ENCODE measurements at regions not wholly inside any gene's neighbourhood (a gene's known extent, or its start where the extent isn't known, plus 50 kb on each side); places are given as distances from the start of the nearest gene placed in this dataset.

DNA sequence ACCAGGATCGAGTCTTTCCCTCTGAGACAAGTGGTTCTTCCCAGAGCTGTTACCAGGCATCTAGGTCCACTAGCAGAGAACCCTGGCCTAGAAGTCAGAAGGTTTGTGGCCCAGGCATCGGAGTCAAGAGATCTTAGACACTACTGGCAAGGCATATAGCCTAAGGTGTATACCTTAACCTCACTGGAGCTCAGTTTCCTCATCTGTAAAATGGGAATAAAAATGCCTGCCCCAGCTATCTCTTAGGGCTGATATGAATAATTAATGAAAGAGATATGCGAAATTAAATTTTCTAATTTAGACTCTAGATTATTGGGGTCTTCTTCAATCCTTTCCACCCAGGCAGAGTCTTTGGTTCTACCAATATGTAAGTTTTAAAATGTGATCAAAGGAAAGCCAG is 60.5 kb upstream of the NLK start:
- H3K36me3 ChIP-seq (ENCODE audit: control insufficient read depth in 2 of 2, insufficient read depth in 2 of 2, low read length in 2 of 2): no peaks in the 10 kb centered on the region
- H3K4me1 ChIP-seq (ENCODE audit: control insufficient read depth in 2 of 2, insufficient read depth in 2 of 2, low read length in 2 of 2): peaks cover 0 to 4% of the 10 kb centered on the region in 2 donors
- H3K27ac ChIP-seq (ENCODE audit: low read depth in 2 of 2, low read length in 2 of 2): no peak overlapping the region
- no peak overlapping the region for H3K4me3 ChIP-seq (ENCODE audit: low read length in 2 of 2)
- H3K27me3 ChIP-seq (ENCODE audit: control insufficient read depth in 2 of 2, insufficient read depth in 2 of 2, low read length in 2 of 2): no peaks in the 10 kb centered on the region
- no peak overlapping the region for H3K9ac ChIP-seq (ENCODE audit: low read depth in 1 of 2, low read length in 2 of 2)
- no peaks in the 10 kb centered on the region for H3K9me3 ChIP-seq (ENCODE audit: control insufficient read depth in 2 of 2, low read length in 2 of 2)

DNA sequence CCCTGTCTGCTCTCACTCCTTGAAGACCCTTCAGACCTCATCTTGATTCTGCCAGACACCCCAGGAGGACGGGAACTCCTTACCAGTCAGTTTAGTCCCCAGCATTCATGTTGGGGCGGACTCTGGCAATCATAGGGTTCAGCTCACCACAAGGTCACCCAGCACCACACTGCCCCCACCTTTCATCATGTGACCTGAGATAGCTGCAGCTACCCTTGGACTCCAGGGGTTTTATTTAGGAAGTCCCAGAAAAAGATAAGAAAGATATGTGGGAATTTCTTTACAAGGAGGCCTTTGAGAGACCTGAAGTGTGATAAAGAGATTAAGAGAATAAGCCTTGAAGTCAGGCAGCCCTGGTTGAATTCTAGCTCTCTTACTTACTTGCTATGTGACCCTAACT is 59.8 kb upstream of the NLK start:
- Histone ChIP-seq H3K27ac (ENCODE audit: low read depth in 2 of 2, low read length in 2 of 2) (no peak overlapping the region), H3K4me1 (ENCODE audit: control insufficient read depth in 2 of 2, insufficient read depth in 2 of 2, low read length in 2 of 2) (peaks cover 0 to 4% of the 10 kb centered on the region in 2 donors)

DNA sequence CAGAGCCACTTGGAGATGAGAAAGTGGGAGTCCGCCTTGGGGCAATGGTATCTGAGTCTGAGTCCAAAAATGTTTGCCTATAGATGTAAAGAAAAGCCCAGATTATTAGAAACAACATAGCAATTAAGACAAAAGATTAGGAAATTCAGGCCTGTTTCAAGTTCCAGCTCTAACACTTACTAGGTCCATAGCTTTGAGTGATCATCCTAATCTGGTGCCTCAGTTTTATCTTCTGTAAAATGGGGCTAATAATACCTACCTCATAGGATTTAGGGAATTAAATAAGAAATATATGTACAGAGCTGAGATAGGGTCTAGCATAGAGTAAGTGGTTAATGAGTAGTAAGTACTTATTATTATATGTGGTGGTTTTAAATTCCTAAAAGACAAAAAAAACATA is 58.6 kb upstream of the NLK start:
- Histone ChIP-seq H3K27me3 (ENCODE audit: control insufficient read depth in 2 of 2, insufficient read depth in 2 of 2, low read length in 2 of 2) (no peaks in the 10 kb centered on the region), H3K4me1 (ENCODE audit: control insufficient read depth in 2 of 2, insufficient read depth in 2 of 2, low read length in 2 of 2) (peaks cover 0 to 4% of the 10 kb centered on the region in 2 donors), H3K9ac (ENCODE audit: low read depth in 1 of 2, low read length in 2 of 2) (no peak overlapping the region), H3K27ac (ENCODE audit: low read depth in 2 of 2, low read length in 2 of 2) (no peak overlapping the region), H3K4me3 (ENCODE audit: low read length in 2 of 2) (no peak overlapping the region), H3K9me3 (ENCODE audit: control insufficient read depth in 2 of 2, low read length in 2 of 2) (no peaks in the 10 kb centered on the region), H3K36me3 (ENCODE audit: control insufficient read depth in 2 of 2, insufficient read depth in 2 of 2, low read length in 2 of 2) (no peaks in the 10 kb centered on the region)

More for the DNA sequence above, 59.8 kb upstream of the NLK start:
- H3K9me3 ChIP-seq (ENCODE audit: control insufficient read depth in 2 of 2, low read length in 2 of 2): no peaks in the 10 kb centered on the region
- H3K36me3 ChIP-seq (ENCODE audit: control insufficient read depth in 2 of 2, insufficient read depth in 2 of 2, low read length in 2 of 2): no peaks in the 10 kb centered on the region
- H3K27me3 ChIP-seq (ENCODE audit: control insufficient read depth in 2 of 2, insufficient read depth in 2 of 2, low read length in 2 of 2): no peaks in the 10 kb centered on the region
- no peak overlapping the region for H3K9ac ChIP-seq (ENCODE audit: low read depth in 1 of 2, low read length in 2 of 2)
- H3K4me3 ChIP-seq (ENCODE audit: low read length in 2 of 2): no peak overlapping the region

- Histone ChIP-seq H3K4me1 (ENCODE audit: control insufficient read depth in 2 of 2, insufficient read depth in 2 of 2, low read length in 2 of 2) (peaks cover 0 to 4% of the 10 kb centered on the region in 2 donors), H3K4me3 (ENCODE audit: low read length in 2 of 2) (no peak overlapping the region), H3K9ac (ENCODE audit: low read depth in 1 of 2, low read length in 2 of 2) (no peak overlapping the region), H3K27me3 (ENCODE audit: control insufficient read depth in 2 of 2, insufficient read depth in 2 of 2, low read length in 2 of 2) (no peaks in the 10 kb centered on the region), H3K36me3 (ENCODE audit: control insufficient read depth in 2 of 2, insufficient read depth in 2 of 2, low read length in 2 of 2) (no peaks in the 10 kb centered on the region), H3K9me3 (ENCODE audit: control insufficient read depth in 2 of 2, low read length in 2 of 2) (no peaks in the 10 kb centered on the region), H3K27ac (ENCODE audit: low read depth in 2 of 2, low read length in 2 of 2) (no peak overlapping the region)
Observed at GRCh38 chr17:27984404-27984803, 58.1 kb upstream of the NLK start.

GRCh38 chr17:27984816-27985215 is 57.7 kb upstream of the NLK start:
- no peak overlapping the region for H3K27ac ChIP-seq (ENCODE audit: low read depth in 2 of 2, low read length in 2 of 2)
- H3K9ac ChIP-seq (ENCODE audit: low read depth in 1 of 2, low read length in 2 of 2): no peak overlapping the region
- H3K4me3 ChIP-seq (ENCODE audit: low read length in 2 of 2): peak overlapping the region in 1 of 2 donors; percentile 20
- peaks cover 0 to 4% of the 10 kb centered on the region in 2 donors for H3K4me1 ChIP-seq (ENCODE audit: control insufficient read depth in 2 of 2, insufficient read depth in 2 of 2, low read length in 2 of 2)
- no peaks in the 10 kb centered on the region for H3K36me3 ChIP-seq (ENCODE audit: control insufficient read depth in 2 of 2, insufficient read depth in 2 of 2, low read length in 2 of 2)
- no peaks in the 10 kb centered on the region for H3K27me3 ChIP-seq (ENCODE audit: control insufficient read depth in 2 of 2, insufficient read depth in 2 of 2, low read length in 2 of 2)
- H3K9me3 ChIP-seq (ENCODE audit: control insufficient read depth in 2 of 2, low read length in 2 of 2): no peaks in the 10 kb centered on the region

- Histone ChIP-seq H3K9me3 (ENCODE audit: control insufficient read depth in 2 of 2, low read length in 2 of 2) (no peaks in the 10 kb centered on the region), H3K27ac (ENCODE audit: low read depth in 2 of 2, low read length in 2 of 2) (no peak overlapping the region), H3K36me3 (ENCODE audit: control insufficient read depth in 2 of 2, insufficient read depth in 2 of 2, low read length in 2 of 2) (no peaks in the 10 kb centered on the region), H3K4me1 (ENCODE audit: control insufficient read depth in 2 of 2, insufficient read depth in 2 of 2, low read length in 2 of 2) (peaks cover 0 to 4% of the 10 kb centered on the region in 2 donors), H3K27me3 (ENCODE audit: control insufficient read depth in 2 of 2, insufficient read depth in 2 of 2, low read length in 2 of 2) (no peaks in the 10 kb centered on the region), H3K4me3 (ENCODE audit: low read length in 2 of 2) (peak overlapping the region in 1 of 2 donors; percentile 20), H3K9ac (ENCODE audit: low read depth in 1 of 2, low read length in 2 of 2) (peak overlapping the region in 1 of 2 donors; percentile 41)
Observed at GRCh38 chr17:27985306-27985705, 57.2 kb upstream of the NLK start.

- H3K36me3 ChIP-seq (ENCODE audit: control insufficient read depth in 2 of 2, insufficient read depth in 2 of 2, low read length in 2 of 2): no peaks in the 10 kb centered on the region
- no peaks in the 10 kb centered on the region for H3K27me3 ChIP-seq (ENCODE audit: control insufficient read depth in 2 of 2, insufficient read depth in 2 of 2, low read length in 2 of 2)
- no peak overlapping the region for H3K27ac ChIP-seq (ENCODE audit: low read depth in 2 of 2, low read length in 2 of 2)
- peaks cover 0 to 4% of the 10 kb centered on the region in 2 donors for H3K4me1 ChIP-seq (ENCODE audit: control insufficient read depth in 2 of 2, insufficient read depth in 2 of 2, low read length in 2 of 2)
- no peak overlapping the region for H3K4me3 ChIP-seq (ENCODE audit: low read length in 2 of 2)
- H3K9me3 ChIP-seq (ENCODE audit: control insufficient read depth in 2 of 2, low read length in 2 of 2): no peaks in the 10 kb centered on the region
- no peak overlapping the region for H3K9ac ChIP-seq (ENCODE audit: low read depth in 1 of 2, low read length in 2 of 2)
Observed at GRCh38 chr17:27985736-27986399, 56.6 kb upstream of the NLK start.

DNA sequence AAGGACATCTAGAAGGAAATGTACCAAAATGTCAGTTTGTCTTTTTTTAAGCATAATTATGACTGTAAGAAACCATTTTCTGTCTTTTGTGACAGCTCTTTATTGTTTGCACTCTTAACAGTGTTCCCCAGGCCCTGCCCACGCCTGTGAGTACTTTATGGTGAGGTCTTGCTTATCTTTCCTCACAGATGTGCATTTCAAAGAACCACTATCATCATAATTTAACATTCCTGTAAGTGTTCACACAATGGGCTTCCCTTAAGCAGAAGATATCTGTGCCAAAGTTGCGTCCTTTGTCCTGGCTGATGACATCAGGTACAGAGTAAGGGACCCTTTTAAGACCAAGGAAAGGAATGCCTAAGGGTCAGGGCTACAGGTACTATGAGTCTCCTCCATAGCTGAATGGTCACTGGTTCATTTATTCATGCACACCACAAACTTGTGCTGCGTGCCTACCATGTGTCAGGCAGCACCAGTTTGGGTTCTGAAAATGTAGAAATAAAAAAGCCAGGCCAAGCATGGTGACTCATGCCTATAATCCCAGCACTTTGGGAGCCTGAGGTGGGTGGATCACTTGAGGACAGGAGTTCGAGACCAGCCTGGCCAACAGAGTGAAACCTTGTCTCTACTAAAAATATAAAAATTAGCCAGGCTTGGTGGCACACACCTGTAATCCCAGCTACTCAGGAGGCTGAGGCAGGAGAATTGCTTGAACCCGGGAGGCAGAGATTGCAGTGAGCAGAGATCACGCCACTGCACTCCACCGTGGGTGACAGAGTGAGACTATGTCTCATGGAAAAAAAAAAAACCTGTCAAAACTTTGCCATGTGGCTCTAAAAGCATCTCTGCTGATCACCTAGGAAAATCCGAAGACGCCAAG is 55.4 kb upstream of the NLK start:
- H3K36me3 ChIP-seq (ENCODE audit: control insufficient read depth in 2 of 2, insufficient read depth in 2 of 2, low read length in 2 of 2): no peaks in the 10 kb centered on the region
- H3K9me3 ChIP-seq (ENCODE audit: control insufficient read depth in 2 of 2, low read length in 2 of 2): no peaks in the 10 kb centered on the region
- no peak overlapping the region for H3K9ac ChIP-seq (ENCODE audit: low read depth in 1 of 2, low read length in 2 of 2)
- H3K27ac ChIP-seq (ENCODE audit: low read depth in 2 of 2, low read length in 2 of 2): no peak overlapping the region
- no peak overlapping the region for H3K4me3 ChIP-seq (ENCODE audit: low read length in 2 of 2)
- peaks cover 0 to 4% of the 10 kb centered on the region in 2 donors for H3K4me1 ChIP-seq (ENCODE audit: control insufficient read depth in 2 of 2, insufficient read depth in 2 of 2, low read length in 2 of 2)
- H3K27me3 ChIP-seq (ENCODE audit: control insufficient read depth in 2 of 2, insufficient read depth in 2 of 2, low read length in 2 of 2): no peaks in the 10 kb centered on the region

DNA sequence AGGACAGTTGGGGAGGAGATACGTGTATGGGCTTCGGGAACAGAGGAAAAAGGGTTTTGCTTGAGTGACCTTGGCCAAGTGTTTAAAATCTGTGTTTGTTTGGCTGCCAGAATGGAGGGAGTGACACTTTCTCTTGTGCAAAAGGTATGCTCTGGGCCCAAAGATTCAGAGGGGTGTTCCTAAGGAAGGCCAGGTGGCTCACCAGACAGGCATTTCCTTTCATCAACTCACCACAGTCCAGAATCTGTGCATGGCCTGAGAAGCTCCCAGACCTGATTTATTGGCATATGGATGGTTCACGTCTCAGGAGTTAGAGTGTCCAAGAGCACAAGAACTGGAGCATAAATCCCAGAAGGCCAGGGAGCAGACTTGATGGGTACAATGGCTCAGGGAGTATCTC is 53.4 kb upstream of the NLK start:
- H3K9ac ChIP-seq (ENCODE audit: low read depth in 1 of 2, low read length in 2 of 2): no peak overlapping the region
- H3K4me3 ChIP-seq (ENCODE audit: low read length in 2 of 2): no peak overlapping the region
- no peaks in the 10 kb centered on the region for H3K27me3 ChIP-seq (ENCODE audit: control insufficient read depth in 2 of 2, insufficient read depth in 2 of 2, low read length in 2 of 2)
- no peaks in the 10 kb centered on the region for H3K36me3 ChIP-seq (ENCODE audit: control insufficient read depth in 2 of 2, insufficient read depth in 2 of 2, low read length in 2 of 2)
- no peak overlapping the region for H3K27ac ChIP-seq (ENCODE audit: low read depth in 2 of 2, low read length in 2 of 2)
- no peaks in the 10 kb centered on the region for H3K9me3 ChIP-seq (ENCODE audit: control insufficient read depth in 2 of 2, low read length in 2 of 2)
- H3K4me1 ChIP-seq (ENCODE audit: control insufficient read depth in 2 of 2, insufficient read depth in 2 of 2, low read length in 2 of 2): peaks cover 0 to 4% of the 10 kb centered on the region in 2 donors

- Histone ChIP-seq H3K27ac (ENCODE audit: low read depth in 2 of 2, low read length in 2 of 2) (no peak overlapping the region), H3K27me3 (ENCODE audit: control insufficient read depth in 2 of 2, insufficient read depth in 2 of 2, low read length in 2 of 2) (no peaks in the 10 kb centered on the region), H3K36me3 (ENCODE audit: control insufficient read depth in 2 of 2, insufficient read depth in 2 of 2, low read length in 2 of 2) (no peaks in the 10 kb centered on the region), H3K9ac (ENCODE audit: low read depth in 1 of 2, low read length in 2 of 2) (no peak overlapping the region), H3K9me3 (ENCODE audit: control insufficient read depth in 2 of 2, low read length in 2 of 2) (no peaks in the 10 kb centered on the region), H3K4me1 (ENCODE audit: control insufficient read depth in 2 of 2, insufficient read depth in 2 of 2, low read length in 2 of 2) (peaks cover 0 to 4% of the 10 kb centered on the region in 2 donors), H3K4me3 (ENCODE audit: low read length in 2 of 2) (no peak overlapping the region)
Observed at GRCh38 chr17:27990100-27990499, 52.4 kb upstream of the NLK start.

Data from mucosa of rectum (tissue), 2 donors.